Neural cell (in vitro differentiated cells): ENCODE measurements at regions not wholly inside any gene's neighbourhood (a gene's known extent, or its start where the extent isn't known, plus 50 kb on each side); places are given as distances from the start of the nearest gene placed in this dataset.

ENCODE experiments used
- CTCF ChIP-seq: fragments of 450-650 bp; IDR thresholded peaks from 2 replicates; pipeline ENCODE4 v1.5.1; 2014; ENCODE audit warnings: antibody characterized with exemption, mild to moderate bottlenecking, moderate library complexity; ENCODE audit not compliant: poor library complexity, severe bottlenecking
- EZH2 ChIP-seq: fragments of 200-600, 300-800 bp; shearing (Covaris generic), sonication (generic); IDR thresholded peaks from 2 replicates; pipeline ENCODE4 v1.6.1; 2014; ENCODE audit warnings: antibody characterized with exemption, low read length, borderline replicate concordance, mild to moderate bottlenecking; ENCODE audit not compliant: insufficient read depth, poor library complexity, severe bottlenecking
- POLR2AphosphoS5 ChIP-seq: IDR thresholded peaks from 2 replicates; pipeline ENCODE4 v1.6.1; 2012
- REST ChIP-seq: IDR thresholded peaks from 2 replicates; pipeline ENCODE4 v1.6.1; 2012; ENCODE audit warnings: borderline replicate concordance
- SMC3 ChIP-seq: fragments of 450-650 bp; conservative IDR thresholded peaks from 2 replicates; pipeline ENCODE4 v1.6.1; 2014; ENCODE audit warnings: antibody characterized with exemption, mild to moderate bottlenecking, moderate library complexity; ENCODE audit not compliant: poor library complexity

GRCh38 chr13:112000888-112001287, 66.1 kb upstream of the SOX1 start:
- TF ChIP-seq CTCF (no peak), REST (no peak), POLR2AphosphoS5 (no peak), SMC3 (no peak), EZH2 (no peak)
